SK-N-SH (cell line): ENCODE measurements at regions not wholly inside any gene's neighbourhood (a gene's known extent, or its start where the extent isn't known, plus 50 kb on each side); places are given as distances from the start of the nearest gene placed in this dataset.

Source experiments
- CTCF ChIP-seq: fragments of 200-600 bp; sonication (generic); IDR thresholded peaks from 2 replicates; pipeline ENCODE4 v1.6.1; 2017; ENCODE audit warnings: antibody characterized with exemption, mild to moderate bottlenecking, moderate library complexity
- GATA2 ChIP-seq: sonication (generic); formaldehyde crosslinking; IDR thresholded peaks from 2 replicates; pipeline ENCODE4 v1.5.0; 2020; ENCODE audit warnings: mild to moderate bottlenecking, missing genetic modification reagents
- MAX ChIP-seq: IDR thresholded peaks from 2 replicates; pipeline ENCODE4 v1.4.0; 2012; ENCODE audit warnings: low read depth
- MEF2A ChIP-seq: IDR thresholded peaks from 2 replicates; pipeline ENCODE4 v1.4.0; 2012; ENCODE audit warnings: low read depth, borderline replicate concordance
- NFIC ChIP-seq: IDR thresholded peaks from 2 replicates; pipeline ENCODE4 v1.4.0; 2012; ENCODE audit warnings: borderline replicate concordance
- POLR2AphosphoS5 ChIP-seq: IDR thresholded peaks from 2 replicates; pipeline ENCODE4 v1.6.1; 2012; ENCODE audit warnings: low read depth, low read length
- REST ChIP-seq: IDR thresholded peaks from 2 replicates; pipeline ENCODE4 v1.6.1; 2012; ENCODE audit warnings: mild to moderate bottlenecking, low read depth, low read length, moderate library complexity
- RFX5 ChIP-seq: IDR thresholded peaks from 2 replicates; pipeline ENCODE4 v1.6.1; 2012; ENCODE audit warnings: mild to moderate bottlenecking, improper control_type of control experiment, low read length
- RXRA ChIP-seq: IDR thresholded peaks from 2 replicates; pipeline ENCODE4 v1.4.0; 2012; ENCODE audit warnings: low read depth, mild to moderate bottlenecking, borderline replicate concordance
- SMC3 ChIP-seq: IDR thresholded peaks from 2 replicates; pipeline ENCODE4 v1.6.1; 2012; ENCODE audit warnings: low read depth, low read length, improper control_type of control experiment
- TCF12 ChIP-seq: IDR thresholded peaks from 2 replicates; pipeline ENCODE4 v1.4.0; 2012
- USF2 ChIP-seq: fragments of 150-350 bp; IDR thresholded peaks from 2 replicates; pipeline ENCODE4 v1.6.1; 2017; ENCODE audit warnings: antibody characterized with exemption, low read length, low read depth, borderline replicate concordance
- YY1 ChIP-seq: IDR thresholded peaks from 2 replicates; pipeline ENCODE4 v1.4.0; 2012; ENCODE audit warnings: low read depth, mild to moderate bottlenecking

GRCh38 chr4:1552451-1552850, 131.7 kb downstream of the FAM53A start:
- TF ChIP-seq POLR2AphosphoS5 (no peak), CTCF (no peak), MEF2A (no peak), RFX5 (no peak), MAX (no peak), REST (no peak), USF2 (no peak), RXRA (no peak), SMC3 (no peak), TCF12 (no peak), YY1 (no peak), NFIC (no peak), GATA2 (no peak)
